GM12892 (cell line): ENCODE measurements at regions not wholly inside any gene's neighbourhood (a gene's known extent, or its start where the extent isn't known, plus 50 kb on each side); places are given as distances from the start of the nearest gene placed in this dataset.
"Not testable (repeated sequence)": the region's sequence is repeated elsewhere in the genome, so short reads cannot be mapped to it uniquely, and the experiment has no call there.

Source experiments
- DNase-seq: peaks from one replicate; pipeline ENCODE4 v3.0.0; 2011; ENCODE audit not compliant: insufficient read length
- FAIRE-seq: peaks from 2 replicates; lab custom pipeline; 2011; peaks lifted over from hg19 to GRCh38; lab: Jason Lieb, UNC
- POLR2A ChIP-seq: IDR thresholded peaks from 2 replicates; pipeline ENCODE4 v1.6.1; 2011; ENCODE audit warnings: low read depth, low read length, control low read depth
- POLR2AphosphoS5 ChIP-seq: IDR thresholded peaks from 2 replicates; pipeline ENCODE4 v1.6.1; 2011; ENCODE audit warnings: low read depth, low read length, control low read depth
- TAF1 ChIP-seq: IDR thresholded peaks from 2 replicates; pipeline ENCODE4 v1.6.1; 2011; ENCODE audit warnings: low read depth, mild to moderate bottlenecking, control low read depth, low read length, borderline replicate concordance

- FAIRE-seq (no peak), DNase-seq (no peak)
- no peak for TF ChIP-seq POLR2A
- no peak for TF ChIP-seq TAF1
- TF ChIP-seq POLR2AphosphoS5, result no peak
Observed at GRCh38 chr20:4324611-4325243, 75.6 kb upstream of the ADRA1D start.

- no peak for TF ChIP-seq POLR2A
- no peak for TF ChIP-seq TAF1
- TF ChIP-seq POLR2AphosphoS5, result no peak
- FAIRE-seq, result no peak
Observed at GRCh38 chr20:4322499-4322898, 73.4 kb upstream of the ADRA1D start.

GRCh38 chr20:4320291-4320690 is 71.2 kb upstream of the ADRA1D start:
- FAIRE-seq, result no peak
- TF ChIP-seq POLR2A (no peak), POLR2AphosphoS5 (no peak), TAF1 (no peak)
- no peak for DNase-seq

More at GRCh38 chr20:4322499-4322898, 73.4 kb upstream of the ADRA1D start:
- no peak for DNase-seq

- FAIRE-seq (no peak), DNase-seq (no peak)
- no peak for TF ChIP-seq POLR2AphosphoS5
- no peak for TF ChIP-seq TAF1
- no peak for TF ChIP-seq POLR2A
Observed at GRCh38 chr20:4318891-4319290, 69.8 kb upstream of the ADRA1D start.

GRCh38 chr20:4310616-4311015 is 61.5 kb upstream of the ADRA1D start:
- not testable (repeated sequence) for DNase-seq, FAIRE-seq

- no peak for FAIRE-seq
- no peak for DNase-seq
- TF ChIP-seq TAF1, result no peak
- TF ChIP-seq POLR2AphosphoS5, result no peak
- no peak for TF ChIP-seq POLR2A
Observed at GRCh38 chr20:4306206-4306605, 57.1 kb upstream of the ADRA1D start.

- no peak for TF ChIP-seq POLR2AphosphoS5
- TF ChIP-seq POLR2A, result no peak
- TF ChIP-seq TAF1, result no peak
- no peak for DNase-seq
Observed at GRCh38 chr20:4305091-4305490, 56.0 kb upstream of the ADRA1D start.

GRCh38 chr20:4304601-4305000 is 55.5 kb upstream of the ADRA1D start:
- DNase-seq, result no peak
- no peak for FAIRE-seq
- no peak for TF ChIP-seq TAF1
- no peak for TF ChIP-seq POLR2A
- no peak for TF ChIP-seq POLR2AphosphoS5

More at GRCh38 chr20:4305091-4305490, 56.0 kb upstream of the ADRA1D start:
- FAIRE-seq, result no peak

- TF ChIP-seq TAF1, result no peak
- no peak for TF ChIP-seq POLR2A
- TF ChIP-seq POLR2AphosphoS5, result no peak
- DNase-seq (no peak), FAIRE-seq (no peak)
Observed at GRCh38 chr20:4303136-4303535, 54.0 kb upstream of the ADRA1D start.

GRCh38 chr20:4300921-4301320 is 51.8 kb upstream of the ADRA1D start:
- DNase-seq (no peak), FAIRE-seq (no peak)
- TF ChIP-seq TAF1, result no peak
- no peak for TF ChIP-seq POLR2AphosphoS5
- TF ChIP-seq POLR2A, result no peak

GRCh38 chr20:4300401-4300800 is 51.3 kb upstream of the ADRA1D start:
- DNase-seq, result no peak
- TF ChIP-seq POLR2AphosphoS5 (no peak), POLR2A (no peak), TAF1 (no peak)
- FAIRE-seq, result no peak

GRCh38 chr20:4299773-4300172 is 50.7 kb upstream of the ADRA1D start:
- DNase-seq (no peak), FAIRE-seq (no peak)
- TF ChIP-seq TAF1 (no peak), POLR2AphosphoS5 (no peak), POLR2A (no peak)

- FAIRE-seq (no peak), DNase-seq (no peak)
- TF ChIP-seq POLR2AphosphoS5 (no peak), POLR2A (no peak), TAF1 (no peak)
Observed at GRCh38 chr20:4299216-4299615, 50.1 kb upstream of the ADRA1D start.
